ENCODE measurements at regions not wholly inside any gene's neighbourhood (a gene's known extent, or its start where the extent isn't known, plus 50 kb on each side); places are given as distances from the start of the nearest gene placed in this dataset.

- Histone ChIP-seq H3K36me3 (no peaks in the 10 kb centered on the region), H3K4me3 (no peak overlapping the region), H3K4me1 (no peaks in the 10 kb centered on the region), H3K27ac (no peak overlapping the region), H3K27me3 (no peaks in the 10 kb centered on the region), H3K9me3 (peaks cover 0 to 15% (median 0%) of the 10 kb centered on the region in 3 donors)
- WGBS, 2 donors (ENCODE audit: low coverage in 1 of 2) = 100% methylated on average over 1 of the region's 1 CpG
- no peak for ATAC-seq
- TF ChIP-seq POLR2A (IDR thresholded peaks at IDR 0.05) (no peak), POLR2AphosphoS5 (IDR thresholded peaks at IDR 0.05) (no peak), CTCF (IDR thresholded peaks at IDR 0.05) (no peak), EP300 (IDR thresholded peaks at IDR 0.05) (no peak)
Observed at GRCh38 chr4:160284516-160284915, 1181.6 kb downstream of the RAPGEF2 start.

- Histone ChIP-seq H3K4me1 (no peaks in the 10 kb centered on the region), H3K27me3 (no peaks in the 10 kb centered on the region), H3K4me3 (no peak overlapping the region), H3K9me3 (peaks cover 0 to 5% (median 0%) of the 10 kb centered on the region in 3 donors), H3K27ac (no peak overlapping the region), H3K36me3 (no peaks in the 10 kb centered on the region)
- TF ChIP-seq CTCF (IDR thresholded peaks at IDR 0.05) (no peak), EP300 (IDR thresholded peaks at IDR 0.05) (no peak), POLR2A (IDR thresholded peaks at IDR 0.05) (no peak), POLR2AphosphoS5 (IDR thresholded peaks at IDR 0.05) (no peak)
- ATAC-seq = no peak
- 0 to 17% methylated on average over 1 of the region's 1 CpG for WGBS, 2 donors (ENCODE audit: low coverage in 1 of 2)
Observed at GRCh38 chr4:160286051-160286450, 1183.2 kb downstream of the RAPGEF2 start.

GRCh38 chr4:160296476-160296875, 1193.6 kb downstream of the RAPGEF2 start:
- Histone ChIP-seq H3K27me3 (no peaks in the 10 kb centered on the region), H3K4me3 (no peak overlapping the region), H3K4me1 (no peaks in the 10 kb centered on the region), H3K9me3 (no peaks in the 10 kb centered on the region), H3K36me3 (no peaks in the 10 kb centered on the region), H3K27ac (no peak overlapping the region)
- 86 to 90% methylated on average over 1 of the region's 1 CpG for WGBS, 2 donors (ENCODE audit: low coverage in 1 of 2)
- no peak for TF ChIP-seq POLR2A (IDR thresholded peaks at IDR 0.05)
- TF ChIP-seq EP300 (IDR thresholded peaks at IDR 0.05) = no peak
- TF ChIP-seq CTCF (IDR thresholded peaks at IDR 0.05) = no peak
- no peak for TF ChIP-seq POLR2AphosphoS5 (IDR thresholded peaks at IDR 0.05)
- ATAC-seq = no peak

GRCh38 chr4:160299177-160299576, 1196.3 kb downstream of the RAPGEF2 start:
- 40 to 88% methylated on average over 1 of the region's 1 CpG for WGBS, 2 donors (ENCODE audit: low coverage in 1 of 2)
- ATAC-seq = no peak
- no peaks in the 10 kb centered on the region for H3K9me3 ChIP-seq
- TF ChIP-seq EP300 (IDR thresholded peaks at IDR 0.05) (no peak), POLR2AphosphoS5 (IDR thresholded peaks at IDR 0.05) (no peak), POLR2A (IDR thresholded peaks at IDR 0.05) (no peak), CTCF (IDR thresholded peaks at IDR 0.05) (no peak)
- H3K27ac ChIP-seq = no peak overlapping the region
- H3K4me3 ChIP-seq = no peak overlapping the region
- no peaks in the 10 kb centered on the region for H3K4me1 ChIP-seq
- H3K27me3 ChIP-seq = no peaks in the 10 kb centered on the region
- no peaks in the 10 kb centered on the region for H3K36me3 ChIP-seq

- TF ChIP-seq EP300 (IDR thresholded peaks at IDR 0.05) = no peak
- TF ChIP-seq POLR2A (IDR thresholded peaks at IDR 0.05) = no peak
- TF ChIP-seq CTCF (IDR thresholded peaks at IDR 0.05) = no peak
- no peak for TF ChIP-seq POLR2AphosphoS5 (IDR thresholded peaks at IDR 0.05)
Observed at GRCh38 chr4:160299608-160300007, 1196.7 kb downstream of the RAPGEF2 start.

More at GRCh38 chr4:160299608-160300007, 1196.7 kb downstream of the RAPGEF2 start:
- no peak for ATAC-seq
- Histone ChIP-seq H3K27ac (no peak overlapping the region), H3K36me3 (no peaks in the 10 kb centered on the region), H3K9me3 (no peaks in the 10 kb centered on the region), H3K4me3 (no peak overlapping the region), H3K27me3 (no peaks in the 10 kb centered on the region), H3K4me1 (no peaks in the 10 kb centered on the region)
- WGBS, 2 donors (ENCODE audit: low coverage in 1 of 2) = 33 to 72% methylated on average over 2 of the region's 2 CpGs

Measured in gastroesophageal sphincter (tissue), 4 donors.